GM19438 (cell line): ENCODE measurements at regions not wholly inside any gene's neighbourhood (a gene's known extent, or its start where the extent isn't known, plus 50 kb on each side); places are given as distances from the start of the nearest gene placed in this dataset.
"Not testable (repeated sequence)": the region's sequence is repeated elsewhere in the genome, so short reads cannot be mapped to it uniquely, and the experiment has no call there.

Experiments used
- ATAC-seq: cut with Tn5 transposase; IDR thresholded peaks from one replicate; pipeline ENCODE4 v1.9.1; 2021; ENCODE audit warnings: low read depth; ENCODE audit not compliant: unreplicated experiment

- no peak for ATAC-seq
Observed at GRCh38 chr7:82701949-82702348, 258.4 kb upstream of the CACNA2D1 start.

- ATAC-seq: no peak
Observed at GRCh38 chr7:82700741-82701140, 257.2 kb upstream of the CACNA2D1 start.

GRCh38 chr7:82699773-82700186 lies 256.2 kb upstream of the CACNA2D1 start:
- no peak for ATAC-seq

- no peak for ATAC-seq
Observed at GRCh38 chr7:82697897-82698296, 254.3 kb upstream of the CACNA2D1 start.

- ATAC-seq: no peak
Observed at GRCh38 chr7:82696631-82697030, 253.1 kb upstream of the CACNA2D1 start.

- no peak for ATAC-seq
Observed at GRCh38 chr7:82694022-82694421, 250.4 kb upstream of the CACNA2D1 start.

GRCh38 chr7:82690929-82691328 lies 247.4 kb upstream of the CACNA2D1 start:
- ATAC-seq: no peak

GRCh38 chr7:82685214-82685613 lies 241.6 kb upstream of the CACNA2D1 start:
- no peak for ATAC-seq

- no peak for ATAC-seq
Observed at GRCh38 chr7:82678716-82679115, 235.1 kb upstream of the CACNA2D1 start.

- ATAC-seq: no peak
Observed at GRCh38 chr7:82678259-82678658, 234.7 kb upstream of the CACNA2D1 start.

GRCh38 chr7:82677493-82677892 lies 233.9 kb upstream of the CACNA2D1 start:
- ATAC-seq: no peak

- no peak for ATAC-seq
Observed at GRCh38 chr7:82676777-82677463, 233.3 kb upstream of the CACNA2D1 start.

GRCh38 chr7:82675396-82675795 lies 231.8 kb upstream of the CACNA2D1 start:
- no peak for ATAC-seq

GRCh38 chr7:82674268-82674667 lies 230.7 kb upstream of the CACNA2D1 start:
- no peak for ATAC-seq

- no peak for ATAC-seq
Observed at GRCh38 chr7:82672078-82672477, 228.5 kb upstream of the CACNA2D1 start.

GRCh38 chr7:82669141-82669540 lies 225.6 kb upstream of the CACNA2D1 start:
- ATAC-seq: no peak

GRCh38 chr7:82668676-82669075 lies 225.1 kb upstream of the CACNA2D1 start:
- ATAC-seq: no peak

- no peak for ATAC-seq
Observed at GRCh38 chr7:82665966-82666507, 222.5 kb upstream of the CACNA2D1 start.

- no peak for ATAC-seq
Observed at GRCh38 chr7:82655965-82656364, 212.4 kb upstream of the CACNA2D1 start.

- ATAC-seq: not testable (repeated sequence)
Observed at GRCh38 chr7:82650095-82650494, 206.5 kb upstream of the CACNA2D1 start.

- no peak for ATAC-seq
Observed at GRCh38 chr7:82633592-82633991, 190.0 kb upstream of the CACNA2D1 start.

- no peak for ATAC-seq
Observed at GRCh38 chr7:82631998-82632397, 188.4 kb upstream of the CACNA2D1 start.

GRCh38 chr7:82629583-82629982 lies 186.0 kb upstream of the CACNA2D1 start:
- ATAC-seq: no peak
